Ovary (tissue), 7 donors: ENCODE measurements at regions not wholly inside any gene's neighbourhood (a gene's known extent, or its start where the extent isn't known, plus 50 kb on each side); places are given as distances from the start of the nearest gene placed in this dataset.

Experiments
- DNase-seq, 5 donors: peaks; one replicate each; pipeline ENCODE4 v3.0.0-alpha.2; 2019 to 2020
- H3K27ac ChIP-seq, 2 donors: fragments of 200-600 bp; one replicate each; pipeline versions ENCODE4 v1.5.1 to v1.8.0; 2019 to 2022
- H3K27me3 ChIP-seq: fragments of 200-600 bp; one replicate; pipeline ENCODE4 v1.8.0; 2022
- H3K36me3 ChIP-seq: fragments of 200-600 bp; sonication (generic); one replicate; pipeline ENCODE4 v1.5.1; 2019
- H3K4me1 ChIP-seq: one replicate; pipeline ENCODE4 v1.8.1; 2013; ENCODE audit warnings: mild to moderate bottlenecking, moderate library complexity; ENCODE audit not compliant: insufficient read depth
- H3K4me3 ChIP-seq: fragments of 200-600 bp; sonication (generic); one replicate; pipeline ENCODE4 v1.5.1; 2017
- H3K9me3 ChIP-seq, 2 donors: fragments of 200-600 bp in 1 of 2; sonication (generic) in 1 of 2; one replicate each; pipeline versions ENCODE4 v1.5.1 to v1.8.1; 2013 to 2019; ENCODE audit warnings: mild to moderate bottlenecking in 1 of 2, moderate library complexity in 1 of 2
- CTCF ChIP-seq, 3 donors: fragments of 450-650 bp in 2 of 3; fragments of 200-600 bp in 1 of 3; IDR thresholded peaks; one replicate each; pipeline versions ENCODE4 v1.5.1 to v1.8.0; 2016 to 2022; ENCODE audit warnings: antibody characterized with exemption in 3 of 3, mild to moderate bottlenecking in 1 of 3
- EP300 ChIP-seq: sonication (generic); formaldehyde crosslinking; IDR thresholded peaks from one replicate; pipeline ENCODE4 v1.6.1; 2017; ENCODE audit warnings: antibody characterized with exemption
- POLR2A ChIP-seq: fragments of 450-650 bp; IDR thresholded peaks from one replicate; pipeline ENCODE4 v1.6.1; 2017; ENCODE audit warnings: antibody characterized with exemption, mild to moderate bottlenecking, moderate library complexity
- WGBS, 3 donors: extraction: QIAGEN DNeasy Blood & Tissue Kit in 1 of 3; methylation state at CpG; one replicate each; pipeline versions ENCODE4 v1.1.5 to v1.1.7; 2013 to 2017; 5-methylcytosine and 5-hydroxymethylcytosine counted together
- intact Hi-C, 4 donors: fragments of 100-400 bp; cut with DNase I; formaldehyde crosslinking; loops; one replicate each; pipeline versions ENCODE4 v1.11.0 to v1.15.1; 2022 to 2023
- donor health status: DM: no; HTN: no; CAD: no; lungs with moderate emphysema.
- donor health status: DM: no; HTN: no; CAD: no.
- donor health status: Bipolar disorder and iron deficiency.
- donor health status: DM: no; HTN: no; CAD: no.
- donor health status: DM: yes; HTN: yes; CAD: no.

GRCh38 chr12:17975763-17976162 is 114.2 kb downstream of the RERGL start:
- Histone ChIP-seq H3K36me3 (no peaks in the 10 kb centered on the region), H3K9me3 (no peaks in the 10 kb centered on the region), H3K4me3 (no peak overlapping the region), H3K27ac (no peak overlapping the region), H3K4me1 (no peaks in the 10 kb centered on the region), H3K27me3 (no peaks in the 10 kb centered on the region)
- 70 to 75% (median 70%) methylated on average over 1 of the region's 1 CpG for WGBS, 3 donors
- intact Hi-C loops, result no loop called here
- no peak for DNase-seq
- no peak for TF ChIP-seq EP300
- no peak for TF ChIP-seq CTCF (IDR thresholded peaks at IDR 0.05)
- TF ChIP-seq POLR2A, result no peak

GRCh38 chr12:17975239-17975638 is 114.8 kb downstream of the RERGL start:
- no peaks in the 10 kb centered on the region for H3K36me3 ChIP-seq
- no peaks in the 10 kb centered on the region for H3K9me3 ChIP-seq
- H3K4me3 ChIP-seq, result no peak overlapping the region
- no peaks in the 10 kb centered on the region for H3K4me1 ChIP-seq
- H3K27ac ChIP-seq, result no peak overlapping the region
- TF ChIP-seq EP300, result no peak
- no peak for TF ChIP-seq POLR2A
- TF ChIP-seq CTCF (IDR thresholded peaks at IDR 0.05), result no peak
- no peaks in the 10 kb centered on the region for H3K27me3 ChIP-seq
- no peak for DNase-seq
- 91 to 94% (median 91%) methylated on average over 2 of the region's 2 CpGs for WGBS, 3 donors
- intact Hi-C loops, result no loop called here

DNA sequence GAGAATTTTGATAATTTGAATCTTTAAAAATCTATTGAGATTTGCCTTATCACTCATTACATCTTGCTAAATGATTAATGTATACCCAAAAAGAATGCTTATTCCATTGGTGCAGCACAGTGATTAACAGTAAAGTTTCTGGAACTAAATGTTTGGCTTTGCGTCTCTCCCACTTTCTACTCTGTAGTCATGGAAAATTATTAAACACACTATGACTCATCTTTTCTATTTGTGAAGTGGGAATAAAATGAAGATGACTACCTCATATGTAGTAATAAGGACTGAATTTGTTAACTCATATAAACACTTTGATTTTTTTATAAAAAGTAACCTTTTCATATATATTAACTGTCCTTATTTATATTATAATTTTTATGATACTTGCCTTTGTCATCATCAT is 118.1 kb downstream of the RERGL start:
- no peaks in the 10 kb centered on the region for H3K4me1 ChIP-seq
- DNase-seq, result no peak
- TF ChIP-seq CTCF (IDR thresholded peaks at IDR 0.05) (no peak), EP300 (no peak), POLR2A (no peak)
- H3K27me3 ChIP-seq, result no peaks in the 10 kb centered on the region
- H3K27ac ChIP-seq, result no peak overlapping the region
- no peaks in the 10 kb centered on the region for H3K9me3 ChIP-seq
- H3K4me3 ChIP-seq, result no peak overlapping the region
- intact Hi-C loops, result no loop called here
- H3K36me3 ChIP-seq, result no peaks in the 10 kb centered on the region
- 78 to 88% (median 85%) methylated on average over 1 of the region's 1 CpG for WGBS, 3 donors

DNA sequence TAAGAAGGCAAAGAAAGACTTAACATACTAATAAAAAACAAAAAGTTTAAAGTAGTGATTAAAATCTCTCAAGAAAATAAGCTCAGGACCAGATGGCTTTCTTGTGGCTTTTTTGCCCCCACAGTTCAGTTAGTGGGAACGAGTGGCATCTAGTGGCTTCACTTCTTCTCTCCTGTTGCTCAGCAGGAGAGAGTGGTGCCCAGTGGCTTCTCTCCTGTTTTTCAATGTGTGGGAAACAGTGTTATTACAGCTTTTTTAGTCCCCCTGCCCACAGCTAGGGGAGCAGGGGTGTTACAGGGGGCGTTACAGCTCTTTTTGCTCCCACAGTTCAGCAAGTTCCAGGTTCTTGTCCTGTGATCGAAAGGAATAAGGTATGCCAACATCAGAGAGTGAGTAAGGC is 135.2 kb downstream of the RERGL start:
- DNase-seq, result no peak
- 59 to 66% (median 62%) methylated on average over 3 of the region's 3 CpGs for WGBS, 3 donors
- Histone ChIP-seq H3K36me3 (no peaks in the 10 kb centered on the region), H3K4me3 (no peak overlapping the region), H3K9me3 (no peaks in the 10 kb centered on the region), H3K27me3 (no peaks in the 10 kb centered on the region), H3K4me1 (no peaks in the 10 kb centered on the region), H3K27ac (no peak overlapping the region)
- intact Hi-C loops, result no loop called here
- TF ChIP-seq EP300, result no peak
- no peak for TF ChIP-seq CTCF (IDR thresholded peaks at IDR 0.05)
- no peak for TF ChIP-seq POLR2A

DNA sequence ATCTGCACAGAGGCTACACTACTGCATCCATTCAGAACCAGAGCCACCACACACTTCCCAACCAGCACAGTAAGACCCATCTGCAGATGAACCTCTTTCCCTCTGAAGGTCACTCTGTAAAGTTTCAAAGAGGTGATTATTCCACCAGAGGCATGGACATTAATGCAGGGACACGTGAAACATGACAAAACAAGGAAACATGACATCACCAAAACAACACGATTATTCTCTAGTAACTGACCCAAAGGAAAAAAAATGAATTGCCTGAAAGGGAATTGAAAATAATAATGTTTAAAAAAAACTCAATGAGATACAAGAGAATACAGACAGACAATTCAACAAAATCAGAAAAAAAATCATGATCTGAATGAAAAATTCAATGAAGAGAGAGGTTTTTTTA is 139.1 kb downstream of the RERGL start:
- intact Hi-C loops, result no loop called here
- Histone ChIP-seq H3K9me3 (no peaks in the 10 kb centered on the region), H3K27me3 (no peaks in the 10 kb centered on the region), H3K27ac (no peak overlapping the region), H3K36me3 (no peaks in the 10 kb centered on the region), H3K4me1 (no peaks in the 10 kb centered on the region), H3K4me3 (no peak overlapping the region)
- 73 to 86% (median 79%) methylated on average over 2 of the region's 2 CpGs for WGBS, 3 donors
- DNase-seq, result no peak
- TF ChIP-seq EP300 (no peak), CTCF (IDR thresholded peaks at IDR 0.05) (no peak), POLR2A (no peak)
